ENCODE measurements at regions not wholly inside any gene's neighbourhood (a gene's known extent, or its start where the extent isn't known, plus 50 kb on each side); places are given as distances from the start of the nearest gene placed in this dataset.

DNA sequence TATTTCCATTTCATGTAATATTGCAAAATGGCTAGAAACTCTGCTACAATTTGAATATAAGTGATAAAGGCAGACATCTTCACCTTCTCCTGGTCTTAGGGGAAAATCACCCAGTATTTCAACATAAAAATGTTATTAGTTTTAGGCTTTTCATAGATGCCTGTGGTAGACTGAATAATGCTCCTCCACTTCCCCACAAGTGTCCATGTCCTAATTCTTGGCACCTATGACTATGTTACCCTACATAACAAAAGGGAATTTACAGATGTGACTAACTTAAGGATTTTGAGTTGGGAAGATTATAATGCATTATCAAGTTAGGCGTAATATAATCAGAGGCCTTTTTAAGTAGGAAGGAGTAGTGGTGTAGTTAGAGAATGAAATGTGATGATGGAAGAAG lies 196.4 kb downstream of the TMTC3 start:
- Histone ChIP-seq H3K27ac (no peak overlapping the region), H3K9ac (no peak overlapping the region), H3K4me1 (no peaks in the 10 kb centered on the region), H3K9me3 (ENCODE audit: control insufficient read depth, low read length) (no peaks in the 10 kb centered on the region), H3K4me3 (ENCODE audit: low read depth, low read length) (no peak overlapping the region), H2AFZ (no peak overlapping the region), H3K79me2 (no peaks in the 10 kb centered on the region), H3K36me3 (ENCODE audit: control insufficient read depth, insufficient read depth, low read length) (no peaks in the 10 kb centered on the region), H3K27me3 (ENCODE audit: control insufficient read depth, insufficient read depth, low read length) (no peaks in the 10 kb centered on the region), H3K4me2 (ENCODE audit: low read length) (no peak overlapping the region)
- TF ChIP-seq, protein P1, sequence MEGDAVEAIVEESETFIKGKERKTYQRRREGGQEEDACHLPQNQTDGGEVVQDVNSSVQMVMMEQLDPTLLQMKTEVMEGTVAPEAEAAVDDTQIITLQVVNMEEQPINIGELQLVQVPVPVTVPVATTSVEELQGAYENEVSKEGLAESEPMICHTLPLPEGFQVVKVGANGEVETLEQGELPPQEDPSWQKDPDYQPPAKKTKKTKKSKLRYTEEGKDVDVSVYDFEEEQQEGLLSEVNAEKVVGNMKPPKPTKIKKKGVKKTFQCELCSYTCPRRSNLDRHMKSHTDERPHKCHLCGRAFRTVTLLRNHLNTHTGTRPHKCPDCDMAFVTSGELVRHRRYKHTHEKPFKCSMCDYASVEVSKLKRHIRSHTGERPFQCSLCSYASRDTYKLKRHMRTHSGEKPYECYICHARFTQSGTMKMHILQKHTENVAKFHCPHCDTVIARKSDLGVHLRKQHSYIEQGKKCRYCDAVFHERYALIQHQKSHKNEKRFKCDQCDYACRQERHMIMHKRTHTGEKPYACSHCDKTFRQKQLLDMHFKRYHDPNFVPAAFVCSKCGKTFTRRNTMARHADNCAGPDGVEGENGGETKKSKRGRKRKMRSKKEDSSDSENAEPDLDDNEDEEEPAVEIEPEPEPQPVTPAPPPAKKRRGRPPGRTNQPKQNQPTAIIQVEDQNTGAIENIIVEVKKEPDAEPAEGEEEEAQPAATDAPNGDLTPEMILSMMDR (IDR thresholded peaks at IDR 0.05): no peak

DNA sequence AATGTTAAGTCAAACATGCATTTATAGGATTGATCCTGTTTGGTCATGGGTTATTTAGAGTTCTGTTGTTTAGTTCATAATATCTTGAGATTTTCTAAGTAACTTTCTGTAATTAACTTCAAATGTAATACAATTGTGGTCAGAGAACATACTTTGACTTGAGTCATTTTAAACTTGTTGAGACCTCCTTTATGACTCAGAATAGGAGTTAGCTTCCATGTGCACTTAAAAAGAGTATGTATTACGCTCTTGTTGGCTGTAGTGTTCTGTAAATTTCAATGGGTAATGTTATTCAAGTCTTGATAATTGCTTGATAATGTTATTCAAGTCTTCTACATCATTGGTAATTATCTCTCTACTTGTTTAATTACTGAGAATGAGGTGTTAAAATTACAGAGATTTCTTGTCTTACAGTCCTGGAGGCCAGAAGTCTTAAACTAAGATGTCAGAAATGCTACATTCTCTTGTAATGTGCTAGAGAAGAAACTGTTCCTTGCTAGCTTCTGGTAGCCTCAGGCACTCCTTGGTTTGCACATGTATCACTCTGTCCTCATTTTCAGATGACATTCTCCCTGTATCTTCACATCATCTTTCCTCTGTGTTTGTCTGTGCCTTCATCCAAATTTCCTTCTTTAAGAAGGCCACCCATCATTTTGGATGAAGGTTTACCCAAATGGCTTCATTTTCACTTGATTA lies 197.3 kb downstream of the TMTC3 start:
- Histone ChIP-seq H3K36me3 (ENCODE audit: control insufficient read depth, insufficient read depth, low read length) (no peaks in the 10 kb centered on the region), H3K9ac (no peak overlapping the region), H3K9me3 (ENCODE audit: control insufficient read depth, low read length) (no peaks in the 10 kb centered on the region), H3K27ac (no peak overlapping the region), H3K4me2 (ENCODE audit: low read length) (no peak overlapping the region), H3K27me3 (ENCODE audit: control insufficient read depth, insufficient read depth, low read length) (no peaks in the 10 kb centered on the region), H3K4me1 (no peaks in the 10 kb centered on the region), H3K4me3 (ENCODE audit: low read depth, low read length) (no peak overlapping the region), H3K79me2 (no peaks in the 10 kb centered on the region), H2AFZ (no peak overlapping the region)
- TF ChIP-seq, protein P1 (IDR thresholded peaks at IDR 0.05): no peak

DNA sequence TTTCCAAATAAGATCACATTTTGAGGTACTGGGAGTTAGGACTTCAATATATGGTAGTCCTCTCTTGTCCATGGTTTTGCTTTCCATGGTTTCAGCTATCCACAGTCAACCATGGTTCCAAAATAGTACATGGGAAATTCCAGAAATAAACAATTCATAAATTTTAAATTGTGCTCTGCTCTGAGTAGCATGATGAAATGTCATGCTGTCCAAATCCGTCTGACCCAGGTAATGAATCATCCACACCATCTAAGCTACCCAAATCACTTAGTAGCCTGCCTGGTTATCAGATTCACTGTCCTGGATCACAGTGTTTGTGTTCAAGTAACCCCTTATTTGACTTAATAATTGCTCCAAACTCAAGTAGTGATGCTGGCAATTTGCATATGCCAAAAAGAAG lies 197.9 kb downstream of the TMTC3 start:
- H2AFZ ChIP-seq: no peak overlapping the region
- no peaks in the 10 kb centered on the region for H3K9me3 ChIP-seq (ENCODE audit: control insufficient read depth, low read length)
- no peaks in the 10 kb centered on the region for H3K4me1 ChIP-seq

DNA sequence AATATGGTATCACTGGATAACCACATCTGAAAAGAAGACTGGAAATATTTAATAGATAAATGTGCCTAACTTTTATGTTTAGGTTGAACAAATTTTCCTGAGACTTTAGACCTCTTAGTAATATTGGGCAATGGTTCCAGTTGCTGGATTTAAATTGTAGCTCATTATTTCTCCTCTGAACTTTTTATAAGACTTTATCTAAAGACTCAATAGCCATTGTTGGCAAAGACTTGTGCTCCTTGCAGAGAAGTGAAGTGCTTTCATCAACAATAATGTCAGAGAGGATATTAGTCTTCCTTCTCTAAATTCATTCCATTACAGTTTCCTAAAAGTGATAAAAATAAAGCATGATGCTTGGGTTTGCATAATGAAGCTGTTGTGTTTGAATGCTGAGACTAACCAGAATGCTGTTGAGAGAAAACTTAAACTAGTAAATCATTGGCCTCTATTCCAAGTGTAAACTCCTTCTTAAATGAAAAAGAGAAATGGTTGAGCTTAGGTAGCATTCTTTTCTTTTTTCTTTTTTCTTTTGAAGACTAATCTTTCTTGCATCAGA lies 200.2 kb downstream of the TMTC3 start:
- Histone ChIP-seq H3K4me1 (no peaks in the 10 kb centered on the region), H2AFZ (no peak overlapping the region)

More for the DNA sequence above, 197.9 kb downstream of the TMTC3 start:
- Histone ChIP-seq H3K4me2 (ENCODE audit: low read length) (no peak overlapping the region), H3K27me3 (ENCODE audit: control insufficient read depth, insufficient read depth, low read length) (no peaks in the 10 kb centered on the region), H3K79me2 (no peaks in the 10 kb centered on the region), H3K4me3 (ENCODE audit: low read depth, low read length) (no peak overlapping the region), H3K27ac (no peak overlapping the region), H3K36me3 (ENCODE audit: control insufficient read depth, insufficient read depth, low read length) (no peaks in the 10 kb centered on the region), H3K9ac (no peak overlapping the region)
- TF ChIP-seq, protein P1 (IDR thresholded peaks at IDR 0.05): no peak

More for the DNA sequence above, 200.2 kb downstream of the TMTC3 start:
- no peak overlapping the region for H3K9ac ChIP-seq
- H3K27ac ChIP-seq: no peak overlapping the region
- no peaks in the 10 kb centered on the region for H3K79me2 ChIP-seq
- H3K36me3 ChIP-seq (ENCODE audit: control insufficient read depth, insufficient read depth, low read length): no peaks in the 10 kb centered on the region
- no peaks in the 10 kb centered on the region for H3K27me3 ChIP-seq (ENCODE audit: control insufficient read depth, insufficient read depth, low read length)
- H3K9me3 ChIP-seq (ENCODE audit: control insufficient read depth, low read length): no peaks in the 10 kb centered on the region
- no peak overlapping the region for H3K4me3 ChIP-seq (ENCODE audit: low read depth, low read length)
- no peak overlapping the region for H3K4me2 ChIP-seq (ENCODE audit: low read length)
- TF ChIP-seq, protein P1 (IDR thresholded peaks at IDR 0.05): no peak

Data from parathyroid adenoma (tissue), 2 donors.